Activated CD4-positive, alpha-beta T cell treated with anti-CD3 and anti-CD28 coated beads for 4 hours (primary cell): ENCODE measurements at regions not wholly inside any gene's neighbourhood (a gene's known extent, or its start where the extent isn't known, plus 50 kb on each side); places are given as distances from the start of the nearest gene placed in this dataset.

Experiments used
- DNase-seq, 2 donors: peaks; one replicate each; pipeline ENCODE4 v3.0.0-alpha.2; 2020

- no peak for DNase-seq
Observed at GRCh38 chr12:98151105-98151590, 364.2 kb upstream of the TMPO start.

- DNase-seq = no peak
Observed at GRCh38 chr12:98151984-98152383, 363.4 kb upstream of the TMPO start.

GRCh38 chr12:98154850-98155249 lies 360.5 kb upstream of the TMPO start:
- no peak for DNase-seq

DNA sequence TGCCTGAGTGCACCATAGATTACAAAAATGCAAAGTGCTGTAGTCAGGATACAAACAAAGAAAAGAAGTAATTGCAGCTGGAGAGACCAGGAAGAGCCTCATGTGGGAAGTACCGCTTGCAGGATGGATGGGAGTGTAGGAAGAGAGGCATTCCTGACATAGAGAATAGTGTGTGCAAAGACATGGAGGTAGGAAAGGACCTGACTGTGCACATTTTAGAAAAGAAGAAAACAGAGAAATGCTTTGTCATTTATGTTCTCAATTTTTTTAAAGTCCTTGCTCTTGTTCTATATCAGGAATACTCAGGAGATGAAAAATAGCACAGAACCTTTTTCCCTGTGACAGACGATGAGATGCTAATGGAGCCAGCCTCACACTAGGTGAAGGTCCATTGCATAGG lies 358.7 kb upstream of the TMPO start:
- no peak for DNase-seq

- DNase-seq = no peak
Observed at GRCh38 chr12:98162906-98163678, 352.3 kb upstream of the TMPO start.

- no peak for DNase-seq
Observed at GRCh38 chr12:98172304-98172703, 343.1 kb upstream of the TMPO start.

DNA sequence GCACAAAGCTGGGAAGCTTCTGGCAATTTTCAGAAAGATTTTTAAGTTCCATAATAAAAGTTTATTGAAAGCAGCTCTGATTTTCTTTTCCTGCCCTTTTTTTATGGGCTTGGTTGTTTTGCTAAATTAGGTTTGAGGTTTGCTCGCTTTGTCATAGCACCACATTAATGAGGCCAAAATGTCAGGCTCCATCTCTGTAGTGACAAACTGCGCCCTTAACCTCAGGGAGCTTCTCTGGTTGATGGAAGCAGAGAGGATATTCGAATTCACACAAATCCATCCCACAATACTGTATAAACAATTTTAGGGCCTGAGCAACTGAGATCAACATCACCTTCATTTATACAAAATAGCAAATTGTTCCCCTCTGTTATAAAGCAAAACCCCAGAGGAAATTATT lies 342.6 kb upstream of the TMPO start:
- DNase-seq = no peak

- no peak for DNase-seq
Observed at GRCh38 chr12:98173773-98174427, 341.5 kb upstream of the TMPO start.

DNA sequence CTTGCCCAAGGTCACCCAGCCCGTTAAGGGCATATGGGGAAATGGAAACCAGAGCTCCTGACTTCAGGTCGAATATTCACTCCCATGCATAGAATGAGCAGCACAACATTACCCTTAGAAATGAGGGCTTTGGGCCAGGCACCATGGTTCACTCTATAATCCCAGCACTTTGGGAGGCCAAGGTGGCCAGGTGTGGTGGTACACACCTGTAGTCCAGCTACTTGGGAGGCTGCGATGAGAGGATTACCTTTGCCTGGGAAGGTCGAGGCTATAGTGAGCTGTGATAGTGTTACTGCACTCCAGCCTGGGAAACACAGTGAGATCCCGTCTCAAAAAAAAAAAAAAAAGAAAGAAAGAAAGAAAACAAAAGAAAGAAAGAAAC lies 341.0 kb upstream of the TMPO start:
- no peak for DNase-seq

GRCh38 chr12:98178126-98178525 lies 337.3 kb upstream of the TMPO start:
- no peak for DNase-seq

DNA sequence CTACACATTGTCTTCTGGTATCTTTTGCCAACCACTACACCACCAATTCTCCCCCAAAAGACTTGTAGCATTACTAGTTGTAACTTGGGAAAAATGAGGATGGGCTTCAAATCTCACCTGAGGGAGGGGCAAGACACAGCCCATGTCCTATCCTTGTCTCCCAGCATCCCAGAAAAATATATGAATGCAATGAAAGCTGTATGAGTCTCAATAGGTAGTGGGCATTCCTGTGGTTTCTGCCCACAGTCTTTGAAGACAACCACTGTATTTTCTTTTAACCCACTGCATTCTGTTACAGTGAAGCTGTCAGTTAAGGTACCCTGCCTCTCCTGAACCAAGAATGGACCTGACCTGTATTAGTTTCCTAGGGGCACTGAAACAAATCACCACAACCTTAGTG lies 336.2 kb upstream of the TMPO start:
- DNase-seq = no peak

- DNase-seq = no peak
Observed at GRCh38 chr12:98180603-98181002, 334.8 kb upstream of the TMPO start.

DNA sequence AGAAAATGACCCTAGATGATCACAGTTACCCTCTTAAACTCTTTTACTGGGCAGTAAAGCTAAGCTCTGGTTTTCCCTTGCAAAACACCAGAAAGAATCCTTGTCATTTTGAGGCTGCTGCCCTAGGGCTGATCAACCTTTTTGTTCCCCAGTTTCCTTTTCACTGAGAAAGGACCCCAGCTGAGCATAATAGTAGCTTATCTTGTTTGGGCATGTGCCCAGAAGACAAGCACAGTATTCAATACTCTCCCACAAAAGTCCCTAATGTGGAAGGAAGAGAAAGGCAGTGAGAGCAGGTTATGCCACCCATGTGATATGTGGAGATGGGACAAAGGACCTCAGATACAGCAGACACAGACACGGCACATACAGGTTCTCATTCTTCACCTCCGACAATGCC lies 332.6 kb upstream of the TMPO start:
- no peak for DNase-seq

GRCh38 chr12:98185606-98186005 lies 329.8 kb upstream of the TMPO start:
- no peak for DNase-seq

DNA sequence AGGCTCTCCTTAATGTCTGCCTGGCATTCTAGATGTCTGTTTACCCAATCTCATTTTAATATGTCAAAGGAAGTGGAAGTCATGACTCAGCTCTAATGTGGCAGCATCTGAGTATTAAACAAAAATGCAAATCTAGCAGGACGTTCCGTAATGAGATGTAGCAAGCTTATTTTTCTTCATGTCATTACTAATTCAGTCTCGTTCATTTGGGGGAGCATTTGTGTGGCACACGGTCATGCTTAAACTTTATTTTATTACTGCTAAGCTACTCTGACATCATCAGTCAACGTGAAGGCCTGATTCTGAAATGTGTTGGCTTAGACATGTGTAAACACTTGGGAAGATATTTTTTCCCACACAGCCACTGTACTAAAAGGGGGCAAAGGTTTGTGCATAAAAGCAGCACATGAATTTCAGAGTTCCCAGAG lies 326.7 kb upstream of the TMPO start:
- no peak for DNase-seq

GRCh38 chr12:98194591-98194990 lies 320.8 kb upstream of the TMPO start:
- no peak for DNase-seq

- no peak for DNase-seq
Observed at GRCh38 chr12:98198261-98198982, 317.0 kb upstream of the TMPO start.

GRCh38 chr12:98208816-98209215 lies 306.6 kb upstream of the TMPO start:
- DNase-seq = no peak

DNA sequence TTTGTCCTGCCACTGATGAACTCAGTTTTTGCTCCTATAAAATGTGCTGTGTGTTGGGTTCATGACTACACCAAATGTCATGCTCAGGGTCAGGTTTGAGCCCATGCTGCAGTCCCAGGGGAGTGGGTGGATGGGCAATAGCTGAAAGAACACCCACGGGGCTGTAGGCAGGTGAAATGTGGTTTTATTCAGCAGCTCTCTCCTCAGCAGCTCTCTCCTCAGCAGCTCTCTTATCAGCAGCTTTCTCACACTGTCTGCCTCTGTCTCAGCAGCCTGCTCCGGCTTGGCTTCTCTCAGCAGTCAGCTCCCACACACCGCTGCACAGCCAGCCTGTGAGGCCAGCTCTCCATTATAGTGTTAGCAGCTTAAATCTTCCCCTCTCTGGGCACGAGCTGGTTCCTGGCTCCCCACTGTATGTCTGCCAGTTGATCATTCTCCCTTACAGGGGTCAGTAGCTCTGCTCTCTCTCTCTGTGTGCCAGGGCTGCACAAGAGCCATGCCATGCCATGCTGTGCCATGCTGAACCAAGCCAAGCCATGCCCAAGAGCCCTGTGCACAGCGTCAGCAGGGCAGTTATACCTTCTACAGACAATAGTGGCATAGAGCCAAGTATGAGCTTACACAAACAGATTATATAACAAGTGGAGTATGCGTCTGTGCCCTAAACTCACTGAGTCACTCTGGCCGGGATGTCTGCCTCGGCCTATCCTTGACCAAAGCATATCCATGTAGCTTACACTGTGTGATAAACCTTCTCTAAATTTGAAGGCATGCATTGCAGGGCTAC lies 303.3 kb upstream of the TMPO start:
- DNase-seq = no peak

GRCh38 chr12:98213556-98213955 lies 301.8 kb upstream of the TMPO start:
- DNase-seq = no peak

GRCh38 chr12:98217257-98217656 lies 298.1 kb upstream of the TMPO start:
- no peak for DNase-seq

DNA sequence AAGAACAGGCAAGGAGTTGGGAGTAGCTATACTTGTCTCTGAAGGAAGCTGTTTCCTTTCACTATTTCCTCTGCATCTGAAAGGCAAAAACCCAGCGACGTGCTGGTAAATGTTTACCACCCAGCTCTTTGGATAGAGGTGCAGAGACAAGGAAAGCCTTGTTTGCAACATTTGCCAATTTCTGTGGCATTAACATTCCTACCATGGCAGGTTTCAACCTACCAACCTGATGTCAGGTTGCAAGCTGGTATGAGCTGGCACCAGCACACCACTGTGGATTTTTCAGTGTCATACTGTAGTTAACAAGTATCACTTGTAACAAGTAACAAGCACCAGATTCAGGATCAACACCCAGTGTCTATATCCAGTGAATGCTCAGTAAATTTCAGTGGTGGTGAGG lies 294.8 kb upstream of the TMPO start:
- no peak for DNase-seq

DNA sequence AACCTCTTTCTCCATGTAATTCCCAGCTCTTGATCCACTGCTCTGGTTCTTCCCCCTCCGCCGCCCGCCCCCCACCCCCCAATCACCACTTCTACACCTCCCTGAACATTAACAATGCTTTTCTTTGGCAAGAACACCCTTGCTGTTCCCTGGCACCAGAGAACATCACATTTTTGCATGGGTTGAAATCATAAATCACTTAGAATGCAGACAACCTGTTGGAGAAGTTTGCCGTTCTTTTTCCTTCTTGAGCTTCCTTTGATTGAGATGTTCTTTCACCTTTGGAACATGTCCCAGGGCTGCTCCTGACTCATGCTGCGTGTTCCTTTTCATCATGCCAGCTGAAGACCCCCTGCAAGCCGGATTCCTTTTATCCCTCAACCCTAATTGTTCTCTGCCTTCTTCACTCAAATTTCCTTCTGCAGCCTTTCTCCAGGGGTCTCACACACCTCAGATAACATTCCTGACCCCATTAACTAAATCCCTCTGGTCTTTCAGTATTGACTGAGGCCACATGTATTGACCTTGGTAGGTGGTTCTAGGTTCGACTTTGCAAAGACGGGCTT lies 294.1 kb upstream of the TMPO start:
- DNase-seq = no peak
